D721Med (cell line): ENCODE measurements at regions not wholly inside any gene's neighbourhood (a gene's known extent, or its start where the extent isn't known, plus 50 kb on each side); places are given as distances from the start of the nearest gene placed in this dataset.
"Not testable (repeated sequence)": the region's sequence is repeated elsewhere in the genome, so short reads cannot be mapped to it uniquely, and the experiment has no call there.

Experiments used
- DNase-seq: peaks from one replicate; pipeline ENCODE4 v3.0.0; 2011; ENCODE audit warnings: low spot score; ENCODE audit not compliant: insufficient read length
- FAIRE-seq: peaks from 2 replicates; lab custom pipeline; 2011; peaks lifted over from hg19 to GRCh38; lab: Jason Lieb, UNC
- CTCF ChIP-seq: IDR thresholded peaks from 2 replicates; pipeline ENCODE4 v1.5.1; 2012; ENCODE audit warnings: mild to moderate bottlenecking, control low read depth; ENCODE audit not compliant: insufficient read depth; ENCODE audit errors: missing control alignments

- no peak for TF ChIP-seq CTCF
- FAIRE-seq (no peak), DNase-seq (no peak)
These were observed 85.1 kb upstream of the VLDLR start for GRCh38 chr9:2536511-2536910.

GRCh38 chr9:2545881-2546490, 75.6 kb upstream of the VLDLR start:
- no peak for FAIRE-seq
- no peak for TF ChIP-seq CTCF
- DNase-seq, result no peak

GRCh38 chr9:2555899-2556600, 65.5 kb upstream of the VLDLR start:
- FAIRE-seq, DNase-seq: not testable (repeated sequence)

- no peak for TF ChIP-seq CTCF
- FAIRE-seq (no peak), DNase-seq (no peak)
These were observed 63.9 kb upstream of the VLDLR start for GRCh38 chr9:2557693-2558092.

- no peak for TF ChIP-seq CTCF
- DNase-seq (no peak), FAIRE-seq (no peak)
These were observed 62.1 kb upstream of the VLDLR start for GRCh38 chr9:2559192-2560152.

- no peak for FAIRE-seq
- TF ChIP-seq CTCF, result no peak
- no peak for DNase-seq
These were observed 61.4 kb upstream of the VLDLR start for GRCh38 chr9:2560180-2560579.

- no peak for DNase-seq
- FAIRE-seq, result no peak
- TF ChIP-seq CTCF, result no peak
These were observed 55.8 kb upstream of the VLDLR start for GRCh38 chr9:2565676-2566340.
